Neural progenitor cell (in vitro differentiated cells): ENCODE measurements at regions not wholly inside any gene's neighbourhood (a gene's known extent, or its start where the extent isn't known, plus 50 kb on each side); places are given as distances from the start of the nearest gene placed in this dataset. TPM values are rescaled to one million over a fixed set of nuclear protein-coding genes. Genes with fewer than 3 reads are reported as not detected.

Source experiments
- DNase-seq: peaks from one replicate; pipeline ENCODE4 v3.0.0-alpha.2; 2016; ENCODE audit warnings: low spot score
- H2AFZ ChIP-seq: fragments of 200-600 bp; sonication (generic); replicated peaks from 2 replicates; pipeline ENCODE4 v1.6.1; 2016; ENCODE audit warnings: antibody characterized with exemption
- H3F3A ChIP-seq: fragments of 200-600 bp; sonication (generic); 2 replicates; pipeline ENCODE4 v1.6.1; 2016; ENCODE audit warnings: antibody characterized with exemption, low read depth
- H3K27ac ChIP-seq: fragments of 200-600 bp; sonication (generic); 2 replicates; pipeline ENCODE4 v1.5.1; 2016; ENCODE audit warnings: mild to moderate bottlenecking
- H3K27me3 ChIP-seq: fragments of 200-600 bp; sonication (generic); 2 replicates; pipeline ENCODE4 v1.6.1; 2016; ENCODE audit warnings: mild to moderate bottlenecking, moderate library complexity
- H3K36me3 ChIP-seq: fragments of 200-600 bp; sonication (generic); 2 replicates; pipeline ENCODE4 v1.5.1; 2016
- H3K4me1 ChIP-seq: fragments of 200-600 bp; sonication (generic); 2 replicates; pipeline ENCODE4 v1.6.1; 2016; ENCODE audit warnings: mixed run types
- H3K4me2 ChIP-seq: fragments of 200-600 bp; sonication (generic); 2 replicates; pipeline ENCODE4 v1.6.1; 2016
- H3K4me3 ChIP-seq: fragments of 200-600 bp; sonication (generic); 2 replicates; pipeline ENCODE4 v1.5.1; 2016
- H3K79me2 ChIP-seq: fragments of 200-600 bp; sonication (generic); 2 replicates; pipeline ENCODE4 v1.6.1; 2016; ENCODE audit warnings: low read depth
- H3K9ac ChIP-seq: fragments of 200-600 bp; sonication (generic); 2 replicates; pipeline ENCODE4 v1.6.1; 2016
- H3K9me3 ChIP-seq: fragments of 200-600 bp; sonication (generic); 2 replicates; pipeline ENCODE4 v1.5.1; 2016; ENCODE audit warnings: low read depth
- H4K20me1 ChIP-seq: fragments of 200-600 bp; sonication (generic); 2 replicates; pipeline ENCODE4 v1.6.1; 2016; ENCODE audit warnings: low read depth
- H3K27ac Mint-ChIP-seq: 3 replicates; pipeline ENCODE4 v1.8.0; 2021; ENCODE audit warnings: mixed read lengths
- H3K27me3 Mint-ChIP-seq: 2 replicates; pipeline ENCODE4 v1.8.0; 2022; ENCODE audit warnings: low read depth, mild to moderate bottlenecking, inconsistent platforms, moderate library complexity, mixed read lengths; ENCODE audit not compliant: insufficient read depth
- H3K36me3 Mint-ChIP-seq: 3 replicates; pipeline ENCODE4 v1.8.0; 2021; ENCODE audit warnings: mixed read lengths
- H3K4me1 Mint-ChIP-seq: 3 replicates; pipeline ENCODE4 v1.8.0; 2021; ENCODE audit warnings: mixed read lengths
- H3K4me3 Mint-ChIP-seq: 3 replicates; pipeline ENCODE4 v1.8.0; 2021; ENCODE audit warnings: mild to moderate bottlenecking, moderate library complexity, mixed read lengths
- H3K9me3 Mint-ChIP-seq: 3 replicates; pipeline ENCODE4 v1.8.0; 2020; ENCODE audit warnings: mixed read lengths
- EZH2 ChIP-seq: fragments of 200-600 bp; sonication (generic); IDR thresholded peaks from 2 replicates; pipeline ENCODE4 v1.6.1; 2017; ENCODE audit warnings: antibody characterized with exemption, mild to moderate bottlenecking, moderate library complexity
- EZH2phosphoT487 ChIP-seq: fragments of 200-600 bp; sonication (generic); IDR thresholded peaks from 2 replicates; pipeline ENCODE4 v1.6.1; 2017; ENCODE audit warnings: antibody characterized with exemption
- small RNA-seq: library from RNA; depleted of rRNA; stranded (forward); fragments of <200 nt; gene quantifications from one replicate; pipeline ENCODE3, GENCODE V24; 2015
- TF ChIP-seq, protein P1 (sequence below): fragments of 200-600 bp; sonication (generic); IDR thresholded peaks from 2 replicates; pipeline ENCODE4 v1.5.1; 2017; ENCODE audit warnings: antibody characterized with exemption, mild to moderate bottlenecking

DNA sequence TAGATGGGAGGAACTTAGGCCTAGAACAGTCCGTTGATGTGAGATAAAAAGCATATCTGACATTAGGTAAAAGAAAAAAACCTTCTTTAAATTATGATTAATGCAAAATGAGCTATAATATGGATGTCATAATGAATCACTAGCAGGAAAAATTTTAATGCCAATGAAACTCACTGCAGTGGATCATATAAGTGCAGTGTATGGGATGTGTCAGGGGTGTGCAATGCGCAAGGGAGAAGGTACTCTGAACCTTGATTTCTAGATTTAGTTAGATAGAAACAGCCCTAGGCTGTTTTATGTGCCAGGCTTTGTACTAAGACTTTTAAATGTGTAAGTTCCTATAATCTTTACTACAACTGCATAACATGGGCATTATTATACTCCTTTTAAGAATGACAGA is 50.4 kb upstream of the NXPH2 start:
- no peak for DNase-seq
- no peak overlapping the region for H3K27ac ChIP-seq
- no peak for TF ChIP-seq EZH2phosphoT487
- no peak for TF ChIP-seq EZH2
- TF ChIP-seq, protein P1, sequence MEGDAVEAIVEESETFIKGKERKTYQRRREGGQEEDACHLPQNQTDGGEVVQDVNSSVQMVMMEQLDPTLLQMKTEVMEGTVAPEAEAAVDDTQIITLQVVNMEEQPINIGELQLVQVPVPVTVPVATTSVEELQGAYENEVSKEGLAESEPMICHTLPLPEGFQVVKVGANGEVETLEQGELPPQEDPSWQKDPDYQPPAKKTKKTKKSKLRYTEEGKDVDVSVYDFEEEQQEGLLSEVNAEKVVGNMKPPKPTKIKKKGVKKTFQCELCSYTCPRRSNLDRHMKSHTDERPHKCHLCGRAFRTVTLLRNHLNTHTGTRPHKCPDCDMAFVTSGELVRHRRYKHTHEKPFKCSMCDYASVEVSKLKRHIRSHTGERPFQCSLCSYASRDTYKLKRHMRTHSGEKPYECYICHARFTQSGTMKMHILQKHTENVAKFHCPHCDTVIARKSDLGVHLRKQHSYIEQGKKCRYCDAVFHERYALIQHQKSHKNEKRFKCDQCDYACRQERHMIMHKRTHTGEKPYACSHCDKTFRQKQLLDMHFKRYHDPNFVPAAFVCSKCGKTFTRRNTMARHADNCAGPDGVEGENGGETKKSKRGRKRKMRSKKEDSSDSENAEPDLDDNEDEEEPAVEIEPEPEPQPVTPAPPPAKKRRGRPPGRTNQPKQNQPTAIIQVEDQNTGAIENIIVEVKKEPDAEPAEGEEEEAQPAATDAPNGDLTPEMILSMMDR, result no peak
- no peaks in the 10 kb centered on the region for H3K4me1 ChIP-seq
- no peaks in the 10 kb centered on the region for H3K79me2 ChIP-seq
- H3K4me3 Mint-ChIP-seq, result no peak overlapping the region
- H3K27ac Mint-ChIP-seq, result no peak overlapping the region
- no peak overlapping the region for H2AFZ ChIP-seq
- no peaks in the 10 kb centered on the region for H4K20me1 ChIP-seq
- H3K4me2 ChIP-seq, result no peak overlapping the region
- no peaks in the 10 kb centered on the region for H3K4me1 Mint-ChIP-seq
- no peaks in the 10 kb centered on the region for H3K9me3 Mint-ChIP-seq
- H3K36me3 ChIP-seq, result no peaks in the 10 kb centered on the region
- no peaks in the 10 kb centered on the region for H3F3A ChIP-seq
- H3K27me3 Mint-ChIP-seq, result peaks cover 2% of the 10 kb centered on the region
- H3K9ac ChIP-seq, result no peak overlapping the region
- H3K27me3 ChIP-seq, result no peaks in the 10 kb centered on the region
- H3K9me3 ChIP-seq, result no peaks in the 10 kb centered on the region
- H3K4me3 ChIP-seq, result no peak overlapping the region
- H3K36me3 Mint-ChIP-seq, result no peaks in the 10 kb centered on the region

Small RNA genes lying in the stretch of these regions (small RNA-seq; reads per million reads assigned to genes)
- gene RF00139 (not detected), gene RN7SKP286 (not detected)
